Eye (tissue), 1 donor: ENCODE measurements at regions not wholly inside any gene's neighbourhood (a gene's known extent, or its start where the extent isn't known, plus 50 kb on each side); places are given as distances from the start of the nearest gene placed in this dataset.

ENCODE experiments used
- DNase-seq: peaks from one replicate; pipeline ENCODE4 v3.0.0-alpha.2; 2015

DNA sequence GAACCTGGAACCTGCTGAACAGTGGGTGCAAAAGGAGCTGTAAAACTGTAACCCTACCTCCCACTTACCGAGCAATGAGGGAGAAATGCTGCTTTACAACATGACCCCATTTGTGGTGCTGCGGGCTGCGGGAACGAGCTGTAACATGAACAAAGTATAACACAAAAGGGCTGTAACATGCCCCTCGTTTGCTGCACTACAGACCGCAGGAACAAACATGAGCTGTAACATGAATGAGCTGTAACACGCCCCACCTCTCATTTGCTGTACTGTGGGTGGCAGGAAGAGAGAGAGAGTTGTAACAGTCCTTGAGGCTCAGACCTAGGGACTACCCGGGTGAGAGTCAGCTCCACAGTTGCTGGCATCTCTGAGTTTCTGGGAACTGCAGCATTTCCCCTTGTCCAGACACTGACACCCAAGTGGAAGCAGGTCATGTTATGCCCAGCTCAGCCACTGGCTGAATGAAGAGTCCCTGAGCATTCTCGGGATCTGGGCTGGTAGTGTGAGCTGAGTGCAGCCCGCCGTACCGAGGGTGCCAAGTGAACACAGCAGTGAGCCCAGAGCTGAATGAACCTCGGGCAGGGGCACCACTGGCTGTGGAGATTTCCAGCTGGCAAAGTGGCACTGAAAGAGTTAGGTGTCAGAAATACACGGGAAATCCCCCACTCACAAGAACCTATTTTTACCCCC lies 1385.3 kb upstream of the SPRY2 start:
- DNase-seq: no peak

DNA sequence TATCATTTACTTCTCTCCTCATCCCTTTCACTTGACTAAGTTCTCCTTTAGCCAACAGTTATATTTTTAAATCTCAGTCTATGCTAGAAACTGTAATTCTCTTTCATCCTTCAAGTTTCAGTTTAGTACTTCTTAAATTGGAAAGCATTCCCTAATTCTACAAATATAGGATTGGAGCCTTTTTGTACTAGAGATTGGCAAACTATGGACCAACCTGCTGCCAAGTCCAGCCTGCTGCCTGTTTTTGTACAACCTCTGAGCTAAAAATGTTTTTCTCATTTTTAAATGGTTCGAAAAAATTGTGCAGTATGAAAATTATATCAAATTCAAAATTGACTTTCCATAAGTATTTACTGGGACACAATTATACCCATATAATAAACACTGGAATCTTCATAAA lies 1381.5 kb upstream of the SPRY2 start:
- no peak for DNase-seq

DNA sequence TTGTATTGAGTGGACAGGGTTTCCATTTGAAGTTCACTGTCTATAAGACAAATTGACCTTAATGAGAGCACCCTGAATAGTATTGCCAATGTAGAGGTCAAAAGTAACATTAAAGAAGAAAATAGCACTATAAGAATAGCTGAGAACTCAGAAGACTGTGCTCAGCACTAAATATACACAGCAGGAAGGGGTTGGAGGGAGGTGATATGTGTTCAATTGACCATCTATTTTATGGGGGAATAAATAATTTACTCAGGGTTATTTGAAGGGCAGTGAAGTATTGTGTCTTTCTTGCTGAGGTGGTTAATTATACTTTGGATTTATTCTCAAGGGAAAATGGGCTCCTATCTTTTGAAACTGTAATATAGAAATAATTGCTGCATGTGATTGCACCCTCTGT lies 1380.5 kb upstream of the SPRY2 start:
- peak; percentile 9 for DNase-seq

DNA sequence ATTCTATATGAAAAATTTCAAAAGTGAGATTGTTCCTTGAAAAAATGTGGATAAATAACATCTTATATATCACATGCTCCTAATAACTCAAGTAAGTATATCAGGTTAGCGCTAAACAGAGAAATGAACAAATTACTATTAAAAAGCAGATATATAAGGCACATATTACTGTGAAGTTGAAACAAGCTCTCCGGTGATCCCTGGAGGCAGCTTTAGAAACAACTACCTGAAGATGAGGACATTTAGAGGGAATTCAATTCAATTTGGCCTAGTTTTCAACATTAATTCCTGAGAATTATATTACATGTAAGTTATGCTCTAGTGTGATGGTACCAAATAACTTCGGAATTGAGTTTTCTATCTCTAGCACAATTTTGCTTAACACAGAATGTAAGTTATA lies 1373.6 kb upstream of the SPRY2 start:
- DNase-seq: no peak

DNA sequence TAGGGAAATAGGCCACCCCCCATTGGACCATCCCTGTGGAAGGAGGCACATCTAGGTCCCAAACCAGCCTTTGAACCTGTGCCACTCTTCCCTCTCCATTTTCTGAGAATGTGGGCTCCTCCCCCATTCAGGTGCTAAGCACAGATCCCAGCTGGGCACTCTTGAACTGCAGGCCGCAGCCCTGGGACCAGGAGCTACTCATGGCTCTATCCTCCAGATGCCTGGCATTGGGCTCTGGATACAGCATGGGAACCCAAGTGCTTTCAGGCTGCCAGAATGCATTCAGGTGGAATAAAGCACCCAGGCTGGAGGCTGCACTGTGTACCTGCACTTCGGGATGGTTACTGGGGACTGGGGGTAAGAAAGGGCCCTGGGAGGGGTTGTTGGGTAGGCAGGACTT lies 1372.3 kb upstream of the SPRY2 start:
- no peak for DNase-seq

DNA sequence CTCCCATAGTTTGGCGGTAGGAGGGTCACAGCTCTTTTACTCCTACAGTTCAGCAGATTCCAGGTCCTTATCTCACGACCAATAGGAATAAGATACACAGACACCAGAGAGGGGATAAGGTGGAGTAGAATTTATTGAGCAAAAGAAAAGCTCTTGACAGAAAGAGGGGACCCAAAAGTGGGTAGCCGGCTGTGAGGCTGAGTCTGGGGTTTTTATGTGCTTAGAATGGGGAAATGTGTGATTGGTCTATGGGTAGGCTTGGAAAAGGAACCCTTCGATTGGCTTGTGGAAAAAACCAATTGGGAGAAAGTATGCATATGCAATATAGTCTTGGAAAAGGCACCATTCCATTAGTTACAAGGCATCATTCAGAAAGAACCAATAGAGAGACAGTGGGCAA lies 1356.9 kb upstream of the SPRY2 start:
- DNase-seq: no peak

DNA sequence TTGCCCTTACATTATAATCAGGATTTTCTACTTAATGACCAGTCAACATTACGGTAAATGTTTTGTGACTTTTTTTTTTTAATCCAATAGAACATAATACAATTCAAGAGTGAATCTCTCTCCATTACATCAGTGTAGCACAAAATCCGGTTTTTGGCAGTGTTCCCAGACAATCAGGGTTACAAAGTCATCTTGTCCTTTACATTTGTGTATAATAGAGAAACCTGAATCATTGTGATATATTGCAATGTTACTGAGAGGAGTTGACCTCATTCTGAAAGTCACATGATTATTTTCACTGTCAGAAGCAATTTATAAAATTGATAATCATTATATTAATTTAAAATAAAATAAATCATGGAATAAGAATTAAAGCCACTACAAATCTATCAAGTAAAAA lies 1346.0 kb upstream of the SPRY2 start:
- DNase-seq: peak; percentile 41

DNA sequence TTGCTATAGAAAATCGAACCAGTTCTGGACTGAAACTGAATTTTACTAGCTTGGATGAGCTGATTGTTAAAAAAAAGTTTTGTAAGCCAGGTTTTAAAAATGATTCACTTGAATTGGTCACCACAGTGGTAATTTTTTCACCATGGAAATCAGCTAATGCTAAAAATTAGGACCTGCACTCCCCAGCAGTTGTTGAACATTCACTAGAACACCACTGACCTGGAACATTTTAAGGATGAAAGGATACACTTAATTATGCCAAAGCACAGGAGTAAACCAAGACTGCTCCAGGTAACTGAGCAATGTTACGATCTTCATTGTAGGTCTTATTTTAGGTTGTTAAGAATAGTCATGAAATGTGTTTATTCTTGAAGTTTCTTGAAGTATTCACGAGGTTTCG lies 1342.6 kb upstream of the SPRY2 start:
- no peak for DNase-seq

DNA sequence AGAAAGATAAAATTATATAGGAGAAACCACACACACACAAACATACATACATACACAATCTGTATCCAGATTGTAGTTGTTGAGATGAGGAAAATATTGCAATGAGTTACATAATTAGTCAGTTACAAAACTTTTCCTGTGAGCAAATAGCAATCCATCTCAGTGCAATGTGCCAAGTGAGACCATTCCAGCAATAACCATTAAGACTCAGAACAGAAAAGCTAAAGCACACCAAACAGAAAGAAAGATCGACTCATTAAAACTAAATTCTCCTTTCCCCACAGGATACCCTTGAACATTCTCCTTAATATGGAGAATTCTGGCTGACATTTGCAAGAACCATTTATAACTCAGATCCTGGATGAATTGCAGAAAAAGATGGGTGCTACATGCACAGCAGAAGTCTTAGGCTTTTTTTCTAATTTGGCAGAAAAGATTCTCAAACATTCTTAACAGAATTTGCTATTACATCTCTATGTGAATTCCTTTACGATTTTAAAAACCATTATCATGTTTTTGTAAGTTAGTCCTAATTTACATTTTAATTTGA lies 1341.2 kb upstream of the SPRY2 start:
- DNase-seq: no peak

DNA sequence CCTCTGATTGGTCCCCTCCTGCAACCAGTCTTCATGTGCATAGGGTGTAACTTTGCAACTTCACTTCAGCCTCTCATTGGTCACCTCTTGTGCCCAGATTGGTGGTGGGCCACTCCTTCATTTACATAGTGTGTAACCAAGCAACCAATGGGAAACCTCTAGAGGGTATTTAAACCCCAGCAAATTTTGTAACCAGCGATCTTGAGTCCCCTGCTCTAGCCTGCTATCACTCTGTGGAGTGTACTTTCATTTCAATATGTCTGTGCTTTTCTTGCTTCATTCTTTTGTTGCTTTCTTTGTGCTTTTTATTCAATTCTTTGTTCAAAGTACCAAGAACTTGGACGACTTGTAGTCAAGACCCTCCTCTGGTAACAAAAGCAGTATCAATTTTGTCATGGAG lies 1336.9 kb upstream of the SPRY2 start:
- DNase-seq: no peak

DNA sequence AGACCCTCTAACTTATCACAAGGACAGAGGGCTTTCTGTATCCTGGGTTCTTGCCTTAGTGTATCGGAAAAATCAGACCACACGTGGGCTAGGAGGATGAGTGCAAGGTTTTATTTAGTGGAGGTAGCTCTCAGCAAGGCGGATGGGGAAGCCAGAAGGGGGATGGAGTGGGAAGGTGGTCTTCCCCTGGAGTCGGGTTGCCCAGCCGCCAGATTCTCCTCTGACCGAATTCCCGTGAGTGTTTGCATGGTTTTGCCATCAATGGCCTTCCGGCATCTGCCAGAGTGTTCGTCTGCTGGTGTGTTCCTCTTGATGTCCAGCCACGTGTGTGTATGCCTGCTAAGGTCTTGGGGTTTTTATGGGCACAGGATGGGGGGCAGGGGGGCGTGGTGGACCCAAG lies 1335.1 kb upstream of the SPRY2 start:
- DNase-seq: no peak

DNA sequence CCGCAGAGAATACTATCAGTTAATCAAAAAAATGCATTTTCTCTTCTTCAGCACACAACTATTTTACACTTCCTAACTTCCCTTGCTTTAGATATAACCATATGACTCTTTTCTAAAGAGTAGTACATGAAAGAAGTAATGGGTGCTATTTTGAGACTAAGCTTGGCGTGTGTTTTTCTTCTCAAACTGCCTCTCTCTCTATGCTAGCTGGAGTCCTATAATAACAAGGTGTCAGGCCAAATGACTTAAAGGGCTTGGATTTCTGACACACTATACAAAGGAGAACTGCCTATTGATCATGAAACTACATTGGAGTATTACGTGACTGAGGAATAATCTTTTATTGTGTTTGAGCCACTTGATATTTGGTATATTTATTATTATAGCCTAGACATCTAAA lies 1330.1 kb upstream of the SPRY2 start:
- no peak for DNase-seq

DNA sequence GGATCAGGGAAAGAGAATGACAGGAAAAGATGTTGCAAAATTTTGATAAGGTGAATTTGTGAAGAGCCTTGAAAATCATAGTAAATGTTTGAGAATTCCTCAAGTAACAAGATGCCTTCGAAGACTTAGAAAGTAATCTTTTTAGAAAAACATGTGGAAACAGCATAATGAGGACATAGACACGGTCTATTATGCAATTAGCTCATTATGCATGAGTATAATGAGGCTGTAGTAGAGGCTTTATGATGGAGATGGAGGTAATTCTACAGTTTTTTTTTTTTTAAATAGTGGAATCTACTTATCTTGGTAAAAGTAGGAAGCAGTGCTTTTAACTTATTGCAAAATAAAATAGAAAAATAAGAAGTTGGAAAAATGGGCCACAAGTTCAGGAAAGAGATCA lies 1329.1 kb upstream of the SPRY2 start:
- DNase-seq: no peak

DNA sequence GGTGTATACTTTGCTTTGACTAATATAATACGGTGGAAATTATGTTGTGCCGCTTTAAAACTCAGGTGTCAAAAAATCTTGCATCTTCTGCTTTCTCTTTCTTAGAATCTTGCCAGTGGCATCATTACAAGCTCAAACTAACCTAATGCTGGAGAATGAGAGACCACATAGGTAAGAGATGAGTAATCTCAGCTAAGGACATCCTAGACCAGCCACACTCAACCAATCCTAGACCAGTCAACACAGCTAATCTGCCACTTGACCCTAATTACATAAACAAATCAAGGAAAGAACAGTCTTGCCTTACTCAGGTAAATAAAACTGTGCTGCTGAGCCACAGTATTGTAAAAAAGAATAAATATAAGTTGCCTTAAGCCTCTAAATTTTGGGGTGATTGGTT lies 1323.9 kb upstream of the SPRY2 start:
- DNase-seq: no peak

DNA sequence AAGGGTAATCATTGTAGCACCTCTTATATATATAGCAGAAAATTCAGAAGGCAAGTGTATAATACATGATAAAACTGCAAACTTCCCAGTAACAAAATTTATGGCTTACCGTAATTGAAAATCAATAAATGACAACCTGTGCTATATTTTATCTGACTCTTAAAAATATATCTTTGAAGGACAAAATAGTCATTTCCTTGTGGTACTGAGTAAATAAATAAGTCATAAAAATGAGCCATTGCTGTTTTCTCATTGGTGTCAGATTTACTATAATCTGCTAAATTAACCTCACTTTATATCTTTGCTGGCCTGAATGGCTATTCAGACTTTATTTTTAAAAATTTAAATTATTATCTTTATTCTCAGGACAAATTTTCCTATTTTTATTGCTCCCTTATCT lies 1319.1 kb upstream of the SPRY2 start:
- no peak for DNase-seq

DNA sequence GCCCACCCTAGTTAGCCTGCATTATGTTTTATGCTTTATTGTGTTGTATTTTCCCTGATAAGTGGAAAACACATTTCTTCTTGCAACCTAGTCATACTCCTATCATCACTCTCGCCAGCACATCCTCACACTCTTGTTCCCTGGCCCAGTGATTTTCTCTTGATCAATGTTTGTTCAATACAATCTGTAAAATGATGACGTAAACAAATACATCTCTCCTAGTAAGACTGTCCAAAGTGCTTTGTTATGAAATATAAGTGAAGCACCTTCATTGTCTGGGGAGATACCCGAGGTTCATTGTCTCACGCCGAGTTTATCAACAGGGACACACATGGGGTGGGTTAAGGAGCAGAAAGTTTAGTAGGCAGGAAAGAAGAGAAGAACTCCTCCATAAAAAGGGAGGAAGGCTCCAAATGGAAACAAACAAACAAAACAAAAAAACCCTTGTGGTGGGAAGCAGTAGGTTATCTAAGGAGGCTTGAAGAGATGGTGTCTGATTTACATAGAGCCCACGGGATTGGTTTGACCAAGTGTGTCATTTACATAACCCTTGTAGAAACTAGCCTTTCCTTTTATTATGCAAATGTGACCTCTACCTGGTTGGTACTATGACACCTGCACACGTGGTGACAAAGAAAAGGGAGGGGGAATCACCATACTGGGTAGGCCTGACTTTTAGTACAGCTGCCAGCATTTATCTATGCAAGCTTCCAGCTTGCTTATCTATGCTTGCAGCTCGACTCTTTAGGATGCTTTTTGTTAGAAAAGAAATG lies 1317.9 kb upstream of the SPRY2 start:
- DNase-seq: no peak

DNA sequence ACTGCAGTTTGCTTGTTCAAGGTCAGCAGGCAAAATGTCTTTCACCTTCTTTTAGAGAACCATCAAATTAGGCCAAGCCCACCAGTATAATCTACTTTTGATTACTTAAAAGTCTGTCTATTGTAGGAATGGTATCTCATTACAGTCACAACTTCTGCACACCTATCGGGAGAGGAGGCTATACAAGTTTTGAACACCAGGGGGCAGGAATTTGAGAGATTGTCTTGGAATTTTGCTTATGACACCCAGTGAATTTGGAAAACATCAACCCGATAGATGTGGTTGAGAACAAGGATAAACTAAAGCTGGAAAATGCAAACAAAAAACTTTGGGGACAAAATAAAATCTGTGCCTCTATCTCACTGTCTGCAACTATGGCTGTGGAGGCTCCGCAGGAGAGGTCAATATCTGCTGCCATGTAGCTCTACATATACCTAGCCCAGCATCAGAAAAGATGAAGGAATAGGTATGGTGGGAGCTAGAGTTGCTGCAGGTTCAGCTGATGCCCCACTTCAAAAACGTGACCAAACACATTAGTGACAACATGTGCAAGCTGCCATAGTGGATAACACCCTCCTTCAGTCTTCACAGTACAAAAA lies 1299.2 kb upstream of the SPRY2 start:
- no peak for DNase-seq

DNA sequence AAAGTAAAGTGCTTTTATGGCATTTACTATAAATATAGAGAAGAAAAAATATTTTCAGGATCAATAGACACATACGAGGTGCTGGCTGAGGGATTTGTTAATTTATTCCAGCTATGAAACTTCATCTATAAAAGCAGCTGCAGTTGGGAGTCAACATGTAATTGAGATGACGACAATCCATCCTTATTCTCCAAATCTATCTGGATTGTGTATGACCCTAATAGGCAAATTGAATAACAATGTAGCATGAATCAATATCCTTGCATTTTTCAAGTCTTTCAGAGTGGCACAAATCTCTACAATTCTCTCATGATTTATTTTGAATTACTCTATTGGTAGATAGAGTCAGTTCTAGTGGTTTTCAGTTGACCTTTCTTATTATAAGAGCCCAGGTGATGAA lies 1296.5 kb upstream of the SPRY2 start:
- no peak for DNase-seq

DNA sequence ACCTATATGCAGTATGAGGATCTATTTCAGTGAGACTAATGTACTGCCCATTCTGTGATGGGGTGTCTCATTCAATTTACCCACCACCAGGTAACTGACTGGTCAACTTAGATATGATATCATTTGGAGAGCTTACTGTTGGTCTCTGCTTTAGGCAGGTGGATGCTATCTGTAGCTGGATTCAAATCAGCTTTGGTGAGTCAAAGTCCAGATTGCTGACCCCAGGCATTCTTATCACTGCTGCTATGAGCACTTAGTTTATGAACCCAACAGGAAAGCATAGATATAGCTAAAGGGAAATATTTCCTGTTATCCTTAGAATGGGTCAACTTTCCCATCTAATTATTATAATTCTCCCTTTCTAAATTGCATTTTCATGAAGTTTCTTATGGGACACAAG lies 1295.2 kb upstream of the SPRY2 start:
- DNase-seq: no peak

DNA sequence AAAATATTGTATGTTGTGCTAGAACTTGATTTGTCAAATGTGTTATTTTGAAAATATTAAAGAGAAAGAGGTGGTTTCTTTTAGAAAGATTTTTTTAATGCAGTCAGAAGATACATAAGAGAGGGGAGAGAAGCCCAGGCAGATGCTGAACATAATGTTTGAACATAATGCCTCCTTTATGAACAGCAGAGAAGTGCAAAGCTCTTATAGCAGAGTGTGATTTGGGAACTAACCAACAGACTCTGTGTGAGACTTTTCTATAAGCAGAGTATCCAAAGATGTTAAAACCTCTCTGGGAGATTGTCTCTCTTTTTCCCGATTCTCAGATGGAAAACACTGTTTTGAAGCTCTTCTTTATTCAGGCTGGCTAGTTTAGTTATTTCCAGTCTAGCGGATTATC lies 1274.1 kb upstream of the SPRY2 start:
- DNase-seq: no peak

DNA sequence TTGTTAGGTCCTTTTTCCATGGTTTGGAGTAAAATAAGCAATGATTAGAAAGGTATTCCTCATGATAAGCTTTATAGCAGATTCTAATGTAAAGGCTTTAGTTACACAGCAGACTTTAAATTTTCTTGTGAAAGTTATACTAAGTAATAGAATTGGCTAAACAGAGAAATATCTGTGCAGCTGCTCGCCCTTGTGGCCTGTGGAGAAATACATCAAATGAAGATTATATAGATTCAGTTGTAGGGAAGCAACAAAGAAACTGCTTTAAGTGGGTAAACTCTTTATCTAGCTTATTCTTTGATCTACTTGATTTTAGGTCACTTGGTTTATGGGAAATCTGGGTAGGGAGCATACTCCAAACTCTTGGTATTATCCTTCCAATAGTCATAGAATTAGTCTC lies 1269.7 kb upstream of the SPRY2 start:
- no peak for DNase-seq

DNA sequence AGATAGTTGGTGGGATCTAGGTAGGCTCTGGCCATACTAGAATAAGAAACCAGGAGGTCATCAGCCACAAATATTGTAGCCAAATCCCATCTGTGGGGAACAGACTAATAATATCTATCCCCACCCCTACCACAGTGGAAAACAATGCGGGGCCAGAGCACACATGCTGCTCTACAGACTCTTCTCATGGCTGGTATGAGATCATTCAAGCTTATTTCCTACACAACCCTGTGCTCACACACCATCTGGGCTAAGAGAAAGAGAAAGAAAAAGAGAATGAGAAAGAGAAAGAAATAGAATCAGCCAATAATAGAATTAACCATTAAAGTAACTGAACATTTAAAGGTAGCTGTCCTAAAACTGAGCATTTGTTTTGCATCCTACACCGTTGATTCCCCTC lies 1268.4 kb upstream of the SPRY2 start:
- no peak for DNase-seq

DNA sequence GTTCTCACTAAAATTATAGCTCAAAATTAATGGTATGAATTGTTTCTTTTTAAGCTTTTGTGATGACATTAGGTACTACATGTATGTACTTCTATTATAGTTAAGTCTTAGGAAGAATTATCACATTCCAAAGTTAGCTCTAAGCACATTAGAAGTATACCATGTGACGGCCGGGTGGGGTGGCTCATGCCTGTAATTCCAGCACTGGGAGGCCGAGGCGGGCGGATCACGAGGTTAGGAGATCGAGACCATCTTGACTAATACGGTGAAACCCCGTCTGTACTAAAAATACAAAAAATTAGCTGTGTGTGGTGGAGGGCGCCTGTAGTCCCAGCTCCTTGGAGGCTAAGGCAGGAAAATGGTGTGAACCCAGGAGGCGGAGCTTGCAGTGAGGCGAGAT lies 1265.1 kb upstream of the SPRY2 start:
- DNase-seq: no peak

DNA sequence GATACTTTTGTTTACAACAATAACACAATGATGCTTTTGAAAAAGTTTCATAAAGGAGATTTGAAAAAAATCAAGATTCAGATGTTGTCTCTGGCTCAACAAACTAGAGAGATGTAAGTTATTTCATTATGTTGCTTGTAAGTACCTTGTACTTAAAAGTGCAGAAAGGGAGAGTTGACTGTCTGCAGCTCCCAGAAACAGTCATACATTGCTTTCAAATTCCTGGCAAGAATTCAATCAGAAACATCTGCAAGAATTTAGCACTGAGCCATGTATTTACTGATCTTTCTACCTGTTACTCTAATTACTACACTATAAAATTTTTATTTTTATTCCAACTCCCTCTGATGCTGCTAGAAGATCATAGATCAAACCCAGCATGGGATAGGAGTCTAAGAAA lies 1261.3 kb upstream of the SPRY2 start:
- peak; percentile 32 for DNase-seq
